ENCODE measurements at regions not wholly inside any gene's neighbourhood (a gene's known extent, or its start where the extent isn't known, plus 50 kb on each side); places are given as distances from the start of the nearest gene placed in this dataset.

GRCh38 chr14:101322223-101322622, 239.1 kb upstream of the DIO3 start:
- TF ChIP-seq POLR2AphosphoS5 (IDR thresholded peaks at IDR 0.05; ENCODE audit: insufficient read depth in 1 of 2, low read depth in 1 of 2) = no peak
- TF ChIP-seq POLR2A (IDR thresholded peaks at IDR 0.05) = no peak

All from vagina (tissue), 2 donors.